Activated effector memory CD4-positive, alpha-beta T cell treated with anti-CD3 and anti-CD28 coated beads, Interleukin-2, amount 50 U/mL, for 16 hours (primary cell): ENCODE measurements at regions not wholly inside any gene's neighbourhood (a gene's known extent, or its start where the extent isn't known, plus 50 kb on each side); places are given as distances from the start of the nearest gene placed in this dataset.
A peak's percentile ranks its signal among the peaks of the same experiment; 100 is the strongest.

ENCODE experiments used
- DNase-seq: peaks from one replicate; pipeline ENCODE4 v3.0.0-alpha.2; 2020

DNA sequence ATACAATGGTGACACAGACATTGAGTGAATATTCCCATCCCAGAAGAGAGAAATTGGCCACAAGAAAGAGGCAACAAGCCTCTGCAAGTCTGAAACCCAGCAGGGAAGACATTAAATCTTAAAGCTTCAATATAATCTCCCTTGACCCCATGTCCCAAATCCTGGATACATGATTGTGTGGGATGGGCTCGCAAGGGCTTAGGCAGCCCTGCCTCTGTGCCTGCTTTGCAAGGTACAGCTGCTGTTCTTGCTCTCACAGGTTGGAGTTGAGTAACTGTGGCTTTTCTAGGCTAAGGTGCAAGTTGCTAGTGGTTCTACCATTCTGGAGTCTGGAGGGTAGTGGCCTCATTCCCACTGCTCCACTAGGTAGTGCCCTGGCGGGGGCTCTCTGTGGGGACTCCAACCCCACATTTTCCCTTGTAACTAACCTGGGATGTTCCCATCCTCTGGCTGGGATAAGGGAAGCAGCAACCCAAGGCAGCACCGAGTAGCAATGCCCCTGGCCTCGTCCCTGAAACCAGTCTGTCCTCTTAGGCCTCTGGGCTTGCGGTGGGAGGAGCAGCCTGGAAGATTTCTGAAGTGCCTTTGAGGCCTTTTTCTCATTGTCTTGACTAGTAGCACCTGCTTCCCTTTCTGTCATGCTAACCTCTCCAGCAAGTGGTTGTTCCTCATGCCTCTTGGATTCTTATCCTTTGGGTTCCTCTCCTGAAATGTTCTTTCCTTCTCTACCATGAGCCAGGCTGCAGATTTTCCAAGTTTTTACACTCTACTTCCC, 90.0 kb downstream of the FAM174B start:
- DNase-seq, result no peak

DNA sequence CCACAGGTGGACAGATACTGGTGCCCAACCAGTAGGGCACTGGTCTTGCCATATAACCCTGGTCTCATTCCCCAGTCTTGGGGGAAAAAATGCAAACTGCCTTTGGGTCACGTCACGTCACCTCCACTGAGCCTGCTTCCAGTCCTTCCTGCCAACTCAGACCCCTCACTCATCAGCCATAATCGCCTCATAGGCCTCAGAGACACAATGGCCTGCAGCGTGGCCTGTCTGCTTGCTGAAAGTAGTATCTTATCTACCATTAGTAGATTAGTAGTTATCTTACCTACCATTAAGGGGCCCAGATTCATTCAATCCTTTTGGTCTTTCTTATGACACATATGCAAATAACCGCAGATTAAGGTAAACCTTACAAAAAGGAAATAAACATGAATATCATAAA, 93.8 kb downstream of the FAM174B start:
- no peak for DNase-seq

DNA sequence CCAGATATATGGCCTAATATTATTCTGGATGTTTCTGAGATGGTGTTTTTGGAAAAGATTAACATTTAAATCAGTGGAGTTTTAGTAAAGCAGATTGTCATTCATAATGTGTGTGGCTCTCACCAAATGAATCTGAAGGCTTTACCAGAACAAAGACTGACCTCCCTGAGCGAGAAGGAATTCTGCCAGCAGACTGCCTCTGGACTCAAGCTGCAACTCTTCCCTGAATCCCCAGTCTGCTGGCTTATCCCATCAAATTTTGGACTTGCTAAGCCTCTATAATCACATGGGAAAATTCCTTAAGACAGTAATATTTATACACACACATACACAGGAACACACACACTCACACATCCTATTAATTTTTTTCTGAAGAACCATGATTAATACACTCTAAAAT, 102.3 kb downstream of the FAM174B start:
- DNase-seq, result no peak

DNA sequence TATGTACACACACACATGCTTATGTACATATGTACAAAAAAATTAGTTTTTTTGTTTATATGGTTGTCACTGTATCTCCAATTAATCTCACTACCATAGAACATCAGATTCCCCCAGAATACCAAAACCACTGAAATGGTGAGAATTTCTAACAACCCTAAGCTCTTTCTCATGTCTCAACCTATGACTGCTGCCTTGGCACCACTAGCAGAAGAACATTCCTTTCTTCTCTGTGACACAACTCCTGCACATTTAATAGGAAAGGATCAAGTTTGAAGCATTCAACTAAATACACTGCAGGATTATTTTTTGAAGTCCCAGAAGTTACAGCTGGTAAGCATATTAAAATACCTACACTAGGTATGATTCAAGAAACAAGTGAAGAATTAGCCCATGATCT, 109.6 kb downstream of the FAM174B start:
- no peak for DNase-seq

DNA sequence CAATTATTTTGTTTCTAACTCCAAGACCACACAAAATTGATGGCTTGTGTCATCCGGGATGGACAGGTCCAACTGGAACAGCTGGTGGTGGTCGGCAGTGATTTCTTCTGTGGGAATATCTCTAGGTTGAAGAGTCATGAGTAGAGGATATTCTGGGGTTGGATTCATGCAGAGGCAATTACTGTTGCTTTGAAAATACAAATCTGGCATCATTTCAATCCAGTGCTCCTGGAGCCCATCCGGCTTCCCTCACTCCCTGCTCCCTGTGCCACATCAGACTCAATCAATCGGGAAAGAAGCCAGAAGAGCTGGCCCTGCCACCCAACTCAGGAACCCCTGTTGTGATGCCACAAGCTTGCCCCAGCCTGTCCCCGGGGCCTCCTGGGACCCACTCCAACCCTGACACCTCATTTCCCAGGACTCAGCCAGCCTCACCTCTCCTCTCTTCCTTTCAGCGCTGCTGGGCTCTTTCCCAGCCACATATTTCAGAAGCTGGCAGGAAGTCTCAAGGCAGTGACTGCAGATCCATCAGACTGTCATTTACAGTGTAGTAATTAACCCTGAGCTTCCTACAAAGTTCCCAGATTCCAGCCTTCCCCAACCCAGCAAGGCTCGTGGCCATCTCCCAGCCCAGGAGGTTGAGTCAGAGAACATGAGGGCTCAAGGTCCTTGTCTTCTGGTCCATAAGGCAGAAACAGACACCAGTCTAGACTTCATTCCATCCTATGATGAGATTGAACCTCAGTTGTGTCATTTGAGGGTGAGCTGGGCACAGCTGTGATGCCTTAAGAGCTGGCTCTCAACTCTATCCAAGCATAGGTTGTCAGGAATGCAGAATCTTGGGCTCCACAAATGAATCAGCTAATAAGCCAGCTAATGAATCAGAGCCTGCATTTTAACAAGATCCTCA, 114.0 kb downstream of the FAM174B start:
- no peak for DNase-seq

DNA sequence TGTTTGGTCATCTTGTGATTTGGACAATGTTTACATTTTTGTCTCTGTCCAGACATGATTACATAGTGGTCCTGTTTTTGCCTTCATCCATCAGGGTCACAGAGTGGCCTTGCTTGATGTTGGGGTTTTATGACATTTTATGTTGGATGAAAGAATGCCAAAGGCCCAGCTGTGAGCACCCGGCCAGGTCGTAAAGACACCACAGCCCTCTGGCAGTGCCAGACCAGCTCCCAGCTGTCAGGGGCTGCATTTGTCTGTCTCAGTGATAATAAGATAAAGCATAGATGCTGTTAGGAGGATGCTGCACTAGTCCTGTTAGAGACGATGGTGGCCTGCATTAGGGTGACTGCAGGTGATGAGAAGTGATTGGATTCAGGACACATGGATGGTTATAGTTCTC, 117.5 kb downstream of the FAM174B start:
- DNase-seq, result no peak

DNA sequence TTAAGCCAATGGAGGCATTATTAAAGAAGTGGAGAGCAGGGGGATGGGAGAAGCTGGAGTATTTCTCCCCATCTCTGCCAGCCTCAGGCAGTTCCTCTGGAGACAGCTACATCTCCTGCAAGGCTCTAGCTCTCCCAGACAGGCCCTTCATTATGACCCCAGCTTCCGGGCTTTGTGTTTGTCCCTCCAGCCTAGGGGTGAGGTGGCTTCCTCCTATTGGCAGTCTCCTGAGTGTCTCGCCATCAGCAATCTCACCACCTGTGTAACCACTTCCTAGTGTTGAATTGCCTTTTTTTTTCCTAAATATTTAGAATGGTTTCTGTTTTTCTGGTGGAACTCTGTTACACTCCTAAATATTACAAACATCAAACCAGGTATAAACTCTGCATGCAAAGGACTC, 122.3 kb downstream of the FAM174B start:
- no peak for DNase-seq

DNA sequence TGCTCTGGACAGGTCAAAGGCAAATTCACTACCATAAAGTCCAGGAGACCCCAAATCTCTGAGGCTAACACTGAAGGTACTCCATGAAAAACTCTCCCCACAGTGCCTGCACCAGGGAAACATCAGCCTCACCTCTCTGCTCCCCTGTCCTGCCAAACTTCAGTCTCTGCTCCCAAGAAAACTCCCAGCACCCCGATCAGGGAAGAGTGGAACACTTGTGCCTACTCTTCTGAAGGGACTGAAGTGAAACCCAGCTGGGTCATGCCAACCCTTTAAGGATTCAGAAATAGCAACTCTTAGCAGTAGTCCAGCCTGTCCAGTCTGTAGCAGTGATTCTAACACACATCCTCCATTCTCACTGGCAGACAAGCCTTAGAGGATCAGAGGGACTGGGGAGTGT, 124.2 kb downstream of the FAM174B start:
- no peak for DNase-seq

DNA sequence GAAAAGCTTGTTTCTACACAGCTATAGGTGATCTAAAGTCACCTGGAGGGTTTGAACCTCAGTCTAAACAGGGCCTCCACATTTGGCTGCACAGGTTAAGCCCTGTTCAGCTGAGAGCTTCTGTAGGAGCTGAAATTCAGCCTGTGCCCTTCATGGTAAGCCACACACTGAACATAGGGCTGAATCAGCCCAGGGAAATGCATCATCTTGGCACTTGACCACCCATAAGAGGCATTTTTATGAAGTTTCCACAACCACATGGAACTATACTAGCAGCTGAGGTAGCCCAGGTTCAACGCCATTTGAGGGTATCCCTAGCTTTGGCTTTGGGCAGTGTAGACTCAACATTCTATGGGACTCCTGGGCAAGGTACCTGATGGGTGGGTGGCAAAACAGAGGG, 126.8 kb downstream of the FAM174B start:
- no peak for DNase-seq

DNA sequence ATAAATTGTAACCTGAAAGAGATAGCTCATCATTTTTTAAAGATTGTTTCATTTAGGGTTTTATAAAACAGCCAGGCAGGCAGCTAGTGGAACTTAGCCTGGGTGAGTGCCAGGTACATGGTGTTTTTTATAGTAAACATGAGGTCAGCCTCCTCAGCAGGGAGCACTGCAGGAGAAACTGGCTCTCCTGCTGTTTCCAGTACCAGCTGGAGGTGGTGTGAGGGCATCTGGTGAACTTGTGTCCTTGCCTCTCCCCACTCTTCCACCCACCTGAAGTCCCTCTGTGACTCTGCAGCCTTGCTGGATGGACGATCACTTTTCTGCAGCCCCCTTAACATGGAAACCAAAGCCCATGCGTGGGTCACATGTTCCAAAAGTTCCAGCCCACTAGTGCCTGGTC, 128.4 kb downstream of the FAM174B start:
- DNase-seq, result no peak

DNA sequence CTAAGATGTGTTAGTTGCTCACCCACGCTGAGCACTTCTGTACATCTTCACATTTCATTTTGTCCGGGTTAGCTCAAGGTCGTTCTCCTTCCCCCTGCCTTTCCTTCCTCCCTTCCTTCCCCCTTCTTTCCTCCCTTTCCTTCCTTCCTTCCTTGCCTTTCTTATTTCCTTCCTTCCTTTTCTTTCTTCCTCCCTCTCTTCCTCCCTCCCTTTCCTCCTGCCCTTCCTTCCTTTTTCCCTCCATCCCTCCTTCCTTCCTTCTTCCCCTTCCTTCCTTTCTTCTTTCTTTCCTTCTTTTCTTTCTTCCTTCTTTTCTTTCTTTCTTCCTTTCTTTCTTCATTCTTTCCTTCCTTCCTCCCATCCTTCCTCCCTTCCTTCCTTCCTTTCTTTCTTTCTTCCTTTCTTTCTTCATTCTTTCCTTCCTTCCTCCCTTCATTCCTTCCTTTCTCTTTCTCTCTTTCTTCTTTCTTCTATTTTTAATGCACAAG, 129.8 kb downstream of the FAM174B start:
- DNase-seq, result no peak

DNA sequence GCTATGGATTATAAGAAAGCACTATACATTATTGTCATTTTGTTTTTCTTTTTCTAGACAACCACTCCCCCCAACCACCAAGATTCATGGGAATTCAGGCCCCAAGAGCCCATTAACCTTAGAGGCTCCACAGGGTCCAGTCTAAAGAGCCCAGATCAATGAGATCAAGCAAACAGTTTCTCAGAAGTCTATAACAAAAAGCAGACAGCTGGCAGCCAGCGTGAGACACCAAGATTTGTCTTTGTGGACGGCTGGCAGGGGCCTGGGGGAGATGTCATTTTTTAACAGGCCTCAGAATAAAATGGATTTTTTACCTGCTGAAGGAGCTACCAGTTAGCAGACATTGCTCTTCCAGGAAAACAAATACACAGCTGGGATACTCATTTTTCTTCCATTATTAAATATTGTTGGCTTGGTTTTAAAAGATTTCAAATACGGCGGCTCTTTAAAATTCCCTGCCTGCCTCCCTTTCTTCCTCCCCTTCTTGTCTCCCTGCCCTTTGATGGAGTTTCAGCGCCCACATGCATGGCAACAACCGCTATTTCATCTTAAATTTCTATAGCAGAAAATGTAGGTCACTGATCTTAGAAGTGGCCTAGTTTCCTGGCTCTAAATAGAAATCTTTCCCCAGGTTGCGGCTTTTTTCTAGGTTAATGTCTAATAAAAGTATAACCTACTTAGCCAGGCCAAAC, 130.6 kb downstream of the FAM174B start:
- no peak for DNase-seq

DNA sequence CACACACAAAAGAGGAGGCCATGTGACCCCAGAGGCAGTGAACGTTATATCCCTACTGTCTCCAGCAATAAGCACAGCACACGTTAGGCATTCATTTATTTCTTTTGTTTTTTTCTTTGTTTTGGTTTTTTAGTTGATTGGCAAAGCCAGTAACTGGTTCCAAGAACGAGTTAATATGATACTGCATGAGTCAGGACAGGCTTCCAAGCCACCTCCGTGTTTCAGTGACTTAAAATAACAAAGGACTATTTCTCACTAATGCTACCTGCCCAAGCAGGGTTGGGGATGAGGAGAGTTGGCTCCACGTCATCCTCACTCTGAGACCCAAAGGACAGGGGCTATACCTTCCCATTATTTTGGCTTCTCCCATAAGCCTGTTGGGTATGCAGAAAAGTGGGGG, 130.5 kb downstream of the ST8SIA2 start:
- no peak for DNase-seq

DNA sequence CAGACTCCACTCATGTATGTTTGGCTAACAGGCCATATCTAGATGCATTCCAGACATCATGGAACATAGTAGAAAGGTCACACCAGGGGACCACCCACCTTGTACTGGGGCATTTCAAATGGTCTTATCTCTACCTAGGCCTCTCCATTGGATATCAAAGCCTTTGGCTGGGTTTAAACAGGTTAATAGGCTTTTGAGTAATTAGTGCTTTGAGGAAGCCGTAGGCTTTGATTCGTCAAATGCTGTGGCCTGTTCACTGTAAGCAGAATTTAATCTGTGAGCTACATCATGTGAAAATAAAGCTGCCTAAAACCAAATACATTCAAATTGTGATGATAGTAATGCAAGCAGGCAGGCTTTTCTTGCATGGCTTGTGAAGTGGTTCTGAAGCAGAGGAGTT, 129.5 kb downstream of the ST8SIA2 start:
- no peak for DNase-seq

DNA sequence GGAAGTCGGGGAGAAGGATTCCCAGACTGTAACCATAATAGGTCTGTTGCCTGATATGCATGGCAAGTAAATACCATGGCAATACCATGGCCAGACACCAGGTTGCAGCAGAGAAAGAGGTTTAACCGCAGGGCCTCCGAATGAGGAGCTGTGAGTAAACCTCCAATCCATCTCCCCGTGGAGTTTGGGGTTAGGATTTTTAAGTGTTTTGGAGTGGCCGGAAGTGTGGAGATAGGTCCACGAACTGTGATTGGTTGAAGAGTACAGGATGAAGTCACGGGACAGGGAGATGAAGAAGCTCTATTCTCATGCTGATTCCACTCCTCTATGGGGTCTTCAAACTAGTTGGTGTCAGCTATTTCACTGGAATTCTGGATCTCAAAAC, 127.9 kb downstream of the ST8SIA2 start:
- peak; percentile 69 for DNase-seq

DNA sequence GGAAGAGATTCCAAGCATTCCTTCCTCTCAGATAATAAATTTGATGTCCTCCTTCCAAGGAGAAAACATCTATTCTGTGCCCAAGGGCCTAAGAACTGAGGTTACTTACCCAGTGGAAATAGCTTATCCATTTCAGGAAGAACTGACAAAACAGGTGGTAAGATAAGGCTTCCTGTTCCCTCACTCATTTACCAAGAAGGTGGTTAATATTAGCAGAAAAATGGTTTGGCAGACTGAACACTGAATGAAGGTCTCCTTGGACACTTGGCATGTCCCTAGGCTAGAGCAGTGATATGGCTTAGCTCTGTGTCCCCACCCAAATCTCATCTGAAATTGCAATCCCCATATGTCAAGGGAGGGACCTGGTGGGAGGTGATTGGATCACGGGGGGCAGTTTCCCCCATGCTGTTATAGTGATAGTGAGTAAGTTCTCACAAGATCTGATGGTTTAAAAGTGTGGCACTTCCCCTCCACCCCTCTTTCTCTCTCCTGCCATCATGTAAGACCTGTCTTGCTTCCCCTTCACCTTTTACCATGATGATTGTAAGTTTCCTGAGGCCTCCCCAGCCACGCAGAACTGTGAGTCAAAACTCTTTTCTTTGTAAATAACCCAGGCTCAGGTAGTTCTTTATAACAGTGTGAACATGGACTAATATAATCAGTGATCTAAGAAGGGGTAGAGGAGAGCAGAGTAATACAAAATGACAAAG, 127.4 kb downstream of the ST8SIA2 start:
- DNase-seq, result no peak

DNA sequence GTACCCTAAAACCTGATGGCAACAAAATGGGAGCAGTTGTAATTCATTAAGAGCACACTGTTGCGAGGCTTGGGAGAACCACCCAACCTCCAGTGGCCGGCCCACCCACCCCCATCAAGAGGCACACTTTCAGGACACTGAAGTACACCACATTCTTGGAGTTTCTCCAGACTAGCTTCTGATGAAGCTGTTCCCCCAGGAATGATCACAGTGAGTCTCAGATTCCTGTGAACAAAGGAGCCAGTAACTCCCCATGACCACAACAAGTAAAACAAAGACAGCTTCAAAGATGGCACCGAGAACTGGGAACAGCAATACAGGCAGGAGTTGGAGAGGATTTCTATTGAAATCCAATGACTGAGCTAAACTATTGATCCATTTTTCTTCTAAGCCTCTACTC, 126.0 kb downstream of the ST8SIA2 start:
- DNase-seq, result no peak
